GM19035 (cell line): ENCODE measurements at regions not wholly inside any gene's neighbourhood (a gene's known extent, or its start where the extent isn't known, plus 50 kb on each side); places are given as distances from the start of the nearest gene placed in this dataset.
"Not testable (repeated sequence)": the region's sequence is repeated elsewhere in the genome, so short reads cannot be mapped to it uniquely, and the experiment has no call there.

Experiments
- ATAC-seq: cut with Tn5 transposase; IDR thresholded peaks from one replicate; pipeline ENCODE4 v1.9.1; 2021; ENCODE audit not compliant: unreplicated experiment

- no peak for ATAC-seq
These were observed 99.6 kb upstream of the LYZL1 start for GRCh38 chr10:29189256-29189655.

GRCh38 chr10:29191674-29192073 is 97.2 kb upstream of the LYZL1 start:
- ATAC-seq: no peak

- ATAC-seq: no peak
These were observed 89.5 kb upstream of the LYZL1 start for GRCh38 chr10:29199339-29199738.

- ATAC-seq: no peak
These were observed 88.8 kb upstream of the LYZL1 start for GRCh38 chr10:29199941-29200679.

GRCh38 chr10:29202386-29202940 is 86.4 kb upstream of the LYZL1 start:
- ATAC-seq: no peak

GRCh38 chr10:29203432-29203831 is 85.4 kb upstream of the LYZL1 start:
- no peak for ATAC-seq

GRCh38 chr10:29204070-29204800 is 84.6 kb upstream of the LYZL1 start:
- ATAC-seq: no peak

- no peak for ATAC-seq
These were observed 83.1 kb upstream of the LYZL1 start for GRCh38 chr10:29205787-29206186.

- no peak for ATAC-seq
These were observed 80.0 kb upstream of the LYZL1 start for GRCh38 chr10:29208845-29209244.

GRCh38 chr10:29209830-29210229 is 79.0 kb upstream of the LYZL1 start:
- no peak for ATAC-seq

- ATAC-seq: no peak
These were observed 78.5 kb upstream of the LYZL1 start for GRCh38 chr10:29210266-29210868.

- no peak for ATAC-seq
These were observed 76.3 kb upstream of the LYZL1 start for GRCh38 chr10:29212597-29212996.

- no peak for ATAC-seq
These were observed 74.3 kb upstream of the LYZL1 start for GRCh38 chr10:29214551-29214950.

- ATAC-seq: no peak
These were observed 71.6 kb upstream of the LYZL1 start for GRCh38 chr10:29217292-29217738.

GRCh38 chr10:29223326-29223725 is 65.5 kb upstream of the LYZL1 start:
- no peak for ATAC-seq

GRCh38 chr10:29224631-29225030 is 64.2 kb upstream of the LYZL1 start:
- no peak for ATAC-seq

- ATAC-seq: no peak
These were observed 61.7 kb upstream of the LYZL1 start for GRCh38 chr10:29227201-29227600.

- no peak for ATAC-seq
These were observed 60.3 kb upstream of the LYZL1 start for GRCh38 chr10:29228562-29228961.

GRCh38 chr10:29229258-29229705 is 59.6 kb upstream of the LYZL1 start:
- ATAC-seq: no peak

- ATAC-seq: not testable (repeated sequence)
These were observed 52.0 kb upstream of the LYZL1 start for GRCh38 chr10:29236910-29237309.

- ATAC-seq: no peak
These were observed 51.1 kb upstream of the LYZL1 start for GRCh38 chr10:29237786-29238185.
